HG02798 (cell line): ENCODE measurements at regions not wholly inside any gene's neighbourhood (a gene's known extent, or its start where the extent isn't known, plus 50 kb on each side); places are given as distances from the start of the nearest gene placed in this dataset.

ENCODE experiments used
- ATAC-seq: cut with Tn5 transposase; IDR thresholded peaks from one replicate; pipeline ENCODE4 v1.9.1; 2021; ENCODE audit warnings: mild to moderate bottlenecking; ENCODE audit not compliant: unreplicated experiment, poor library complexity

GRCh38 chr2:59957504-59957903 lies 596.0 kb downstream of the BCL11A start:
- no peak for ATAC-seq

GRCh38 chr2:59956981-59957380 lies 596.5 kb downstream of the BCL11A start:
- no peak for ATAC-seq

- no peak for ATAC-seq
These were observed 605.4 kb downstream of the BCL11A start for GRCh38 chr2:59947917-59948541.

- no peak for ATAC-seq
These were observed 606.2 kb downstream of the BCL11A start for GRCh38 chr2:59947209-59947608.

- no peak for ATAC-seq
These were observed 614.2 kb downstream of the BCL11A start for GRCh38 chr2:59939236-59939635.

- ATAC-seq, result no peak
These were observed 615.3 kb downstream of the BCL11A start for GRCh38 chr2:59938181-59938580.

DNA sequence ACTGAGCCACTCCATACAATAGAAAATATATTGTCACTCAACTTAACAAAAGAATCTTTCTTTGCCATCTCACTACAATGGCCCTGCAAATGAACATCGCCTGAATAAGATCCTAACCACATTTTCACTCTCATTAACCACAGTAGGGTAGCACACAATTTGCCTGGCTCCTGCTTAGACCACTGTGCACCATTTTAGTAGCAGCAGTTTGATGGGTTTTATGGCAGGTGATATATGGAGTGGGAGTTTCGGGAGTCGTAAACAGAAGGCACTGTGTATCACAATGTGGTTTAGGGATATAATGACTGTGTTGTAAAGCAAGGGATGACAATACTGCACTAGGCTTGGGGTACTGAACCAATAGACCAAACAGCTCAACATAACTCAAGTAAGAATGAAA lies 617.4 kb downstream of the BCL11A start:
- no peak for ATAC-seq

- ATAC-seq, result no peak
These were observed 618.4 kb downstream of the BCL11A start for GRCh38 chr2:59935005-59935404.

DNA sequence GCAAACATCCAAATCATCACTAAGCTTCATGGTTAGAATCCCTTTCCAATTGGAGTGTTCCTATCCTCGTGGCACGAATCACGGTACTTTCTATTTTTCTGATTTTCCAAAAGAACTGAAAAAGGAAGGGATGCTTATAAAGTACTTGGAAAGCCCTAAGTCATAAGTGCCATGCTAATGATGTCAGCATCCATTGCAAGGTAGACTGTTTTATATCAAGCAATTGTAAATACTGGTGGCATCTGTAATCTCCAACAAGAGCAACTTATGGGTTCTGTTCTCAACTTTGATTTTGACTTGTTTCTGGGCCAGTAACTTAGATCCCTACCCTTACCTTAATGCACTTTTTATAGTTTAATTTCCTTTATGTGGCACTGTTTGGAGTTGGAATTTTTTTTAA lies 619.5 kb downstream of the BCL11A start:
- no peak for ATAC-seq

- ATAC-seq, result no peak
These were observed 621.1 kb downstream of the BCL11A start for GRCh38 chr2:59932341-59932740.

DNA sequence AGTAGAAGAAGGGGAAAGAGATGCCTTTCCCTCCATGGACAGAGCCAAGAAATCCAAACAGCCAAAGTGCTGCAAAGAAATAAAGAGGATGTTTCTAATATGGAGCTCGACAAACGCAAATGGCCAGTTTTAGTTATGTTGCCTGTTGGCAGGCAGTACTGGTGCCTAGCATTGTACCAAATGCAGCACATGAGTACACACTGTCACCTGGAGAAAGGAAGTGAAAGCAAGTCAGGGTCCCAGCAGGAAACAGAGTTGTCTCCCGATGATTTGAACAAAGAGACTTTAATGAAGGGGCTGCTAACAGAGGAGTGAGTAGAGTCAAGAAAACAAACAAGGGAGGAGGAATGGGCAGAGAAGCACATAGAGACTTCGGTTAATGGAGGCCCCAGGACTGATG lies 623.0 kb downstream of the BCL11A start:
- ATAC-seq, result no peak

DNA sequence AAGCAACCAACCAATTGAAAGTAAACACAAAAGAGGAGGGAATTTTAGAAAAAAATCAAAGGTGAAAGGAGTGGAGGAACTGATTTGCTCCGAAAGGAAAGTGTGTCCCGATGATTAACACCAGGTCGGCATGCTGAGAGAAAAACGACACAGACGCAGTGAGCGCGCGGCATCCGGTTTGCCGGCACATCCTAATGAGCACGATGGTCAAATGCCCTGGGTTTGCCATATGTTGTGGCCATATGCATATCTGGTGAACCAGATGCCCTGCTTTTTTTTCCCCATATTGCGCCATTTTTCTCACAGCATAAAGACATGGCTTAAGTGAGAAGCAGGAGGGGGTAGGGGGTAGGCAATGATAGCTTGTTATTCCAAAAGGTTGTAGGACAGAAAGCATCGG lies 626.7 kb downstream of the BCL11A start:
- ATAC-seq, result no peak

DNA sequence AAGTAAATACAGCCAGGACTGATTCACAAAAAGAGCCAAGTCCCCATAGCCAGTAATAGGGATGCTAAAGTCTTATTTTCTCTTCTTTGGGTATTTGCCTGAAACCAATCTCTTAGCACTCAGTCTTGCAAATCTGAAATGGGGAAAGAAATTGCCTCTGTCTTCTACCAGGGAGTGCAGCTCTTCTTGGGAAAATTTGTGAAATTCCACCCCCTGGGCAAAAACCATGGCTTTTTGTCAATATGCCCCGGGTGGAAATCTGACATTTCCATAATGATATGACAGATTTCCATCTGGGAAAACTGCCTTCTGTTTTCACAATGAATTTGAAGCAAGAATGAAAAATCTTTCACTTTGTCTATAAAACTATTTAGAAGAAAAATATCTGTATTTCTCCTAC lies 628.1 kb downstream of the BCL11A start:
- ATAC-seq, result no peak

GRCh38 chr2:59924346-59924745 lies 629.1 kb downstream of the BCL11A start:
- no peak for ATAC-seq

- ATAC-seq, result no peak
These were observed 631.0 kb downstream of the BCL11A start for GRCh38 chr2:59922450-59922849.

- ATAC-seq, result no peak
These were observed 631.7 kb downstream of the BCL11A start for GRCh38 chr2:59921743-59922142.

DNA sequence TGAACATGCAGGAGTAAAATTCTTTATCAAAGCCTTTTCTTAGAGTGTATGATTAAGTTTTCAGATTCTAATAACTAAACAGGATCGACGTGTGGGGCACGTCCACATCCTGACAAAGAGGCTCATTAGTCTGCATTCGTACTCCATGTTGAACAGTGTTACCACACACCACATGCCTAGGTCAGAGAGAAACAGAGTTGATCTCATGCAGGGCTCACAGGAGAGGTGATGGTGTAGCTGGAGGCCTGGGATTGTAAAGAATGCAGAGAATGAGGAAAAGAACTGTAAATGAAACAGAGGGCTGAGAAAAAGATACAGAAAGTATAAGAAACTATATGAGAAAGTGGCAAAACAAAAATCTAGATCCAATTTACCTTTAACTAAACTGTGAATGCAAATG lies 632.5 kb downstream of the BCL11A start:
- ATAC-seq, result no peak

DNA sequence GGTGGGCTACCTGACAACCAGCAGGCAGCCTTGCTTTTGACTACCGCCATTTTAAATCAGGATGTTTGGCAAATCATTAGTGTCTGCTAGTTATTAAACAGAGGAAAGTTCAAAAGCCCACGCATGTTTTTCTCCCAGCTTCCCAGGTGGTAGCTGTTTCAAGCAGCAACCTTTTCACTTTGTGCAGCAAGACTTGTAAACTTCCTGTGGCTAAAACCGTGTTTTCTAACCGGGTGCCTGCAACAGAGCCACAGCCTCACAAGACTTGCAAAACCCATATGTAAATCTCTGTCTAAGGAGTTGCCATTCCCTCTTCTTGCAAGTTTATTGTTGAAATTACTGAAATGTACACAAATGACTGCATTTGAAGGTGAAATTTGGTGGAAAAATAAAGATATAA lies 633.1 kb downstream of the BCL11A start:
- no peak for ATAC-seq

GRCh38 chr2:59919579-59919978 lies 633.9 kb downstream of the BCL11A start:
- ATAC-seq, result no peak

GRCh38 chr2:59912042-59912441 lies 641.4 kb downstream of the BCL11A start:
- ATAC-seq, result no peak

GRCh38 chr2:59910166-59910565 lies 643.3 kb downstream of the BCL11A start:
- no peak for ATAC-seq

GRCh38 chr2:59909147-59909546 lies 644.3 kb downstream of the BCL11A start:
- no peak for ATAC-seq

- ATAC-seq, result peak; percentile 34
These were observed 647.7 kb downstream of the BCL11A start for GRCh38 chr2:59905731-59906130.
